ENCODE measurements at regions not wholly inside any gene's neighbourhood (a gene's known extent, or its start where the extent isn't known, plus 50 kb on each side); places are given as distances from the start of the nearest gene placed in this dataset.

DNA sequence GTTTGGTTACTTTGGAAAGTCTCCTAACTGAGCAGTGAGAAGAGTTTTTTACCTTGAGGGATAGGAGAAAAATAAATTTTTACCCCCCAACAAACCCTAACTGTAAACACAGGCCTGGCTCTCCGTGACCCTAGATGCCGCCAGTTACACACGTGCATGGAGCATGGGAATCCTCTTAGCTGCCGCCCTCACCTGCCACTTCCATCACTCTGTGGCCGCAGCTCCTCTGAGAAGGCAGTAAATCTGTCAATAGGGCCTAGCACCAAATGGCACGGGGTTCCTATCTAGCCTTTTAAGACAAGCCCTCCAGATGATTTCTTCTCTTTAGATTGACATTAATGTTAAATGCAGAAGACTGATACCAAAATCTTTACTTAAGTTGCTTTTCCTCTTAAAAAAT is 330.3 kb upstream of the FAM241A start:
- DNase-seq = no peak

DNA sequence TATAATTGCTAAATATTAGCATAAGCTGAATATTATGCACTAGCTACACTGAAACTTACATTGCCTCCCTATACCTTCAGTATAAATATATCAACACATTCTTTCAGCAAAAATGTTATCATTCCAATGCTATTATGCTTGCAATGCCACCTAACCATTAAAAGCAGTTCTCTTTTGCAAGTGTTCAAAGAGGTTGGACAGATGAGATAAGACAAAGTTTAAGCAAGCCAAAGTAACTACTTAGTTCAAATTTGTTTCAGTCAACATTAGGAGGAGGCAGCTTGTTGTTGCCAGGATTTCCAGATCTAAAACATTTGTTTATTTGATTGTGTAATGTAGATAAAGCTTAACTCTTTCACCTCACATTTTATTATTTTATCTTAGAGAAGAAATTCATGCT is 323.9 kb upstream of the FAM241A start:
- DNase-seq = no peak

DNA sequence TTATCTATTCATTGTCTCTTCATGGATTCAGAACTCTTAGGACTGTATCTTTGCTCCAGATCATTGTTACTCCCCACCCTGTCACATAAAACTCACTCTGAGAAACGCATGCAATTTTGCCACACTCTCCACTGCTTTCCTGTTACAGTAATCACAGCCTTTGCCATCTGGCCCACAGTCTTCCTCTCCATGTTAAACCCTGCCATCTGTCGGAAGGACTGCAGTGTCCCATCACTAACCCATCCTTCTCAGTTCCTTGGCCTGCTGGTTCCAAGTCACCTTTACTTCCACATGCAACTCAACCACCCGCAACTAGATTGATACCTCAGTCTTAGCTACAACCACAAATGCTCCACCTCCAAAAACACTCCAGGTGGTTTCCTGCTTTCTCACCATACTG is 308.7 kb upstream of the FAM241A start:
- DNase-seq = no peak

DNA sequence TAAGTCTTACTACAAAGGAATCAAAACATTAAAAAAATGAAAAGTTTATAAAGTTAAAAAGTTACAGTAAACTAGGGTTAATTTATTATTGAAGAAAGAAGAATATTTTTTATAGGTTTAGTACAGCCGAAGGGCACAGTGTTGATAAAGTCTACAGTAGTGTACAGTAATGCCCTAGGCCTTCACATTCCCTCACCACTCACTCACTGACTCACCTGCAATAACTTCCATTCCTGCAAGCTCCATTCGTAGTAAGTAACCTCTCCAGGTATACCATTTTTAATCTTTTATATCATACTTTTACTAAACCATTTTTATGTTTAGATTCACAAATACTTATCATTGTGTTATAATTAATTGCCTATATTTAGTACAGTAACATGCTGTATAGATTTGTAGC is 307.5 kb upstream of the FAM241A start:
- DNase-seq = no peak

DNA sequence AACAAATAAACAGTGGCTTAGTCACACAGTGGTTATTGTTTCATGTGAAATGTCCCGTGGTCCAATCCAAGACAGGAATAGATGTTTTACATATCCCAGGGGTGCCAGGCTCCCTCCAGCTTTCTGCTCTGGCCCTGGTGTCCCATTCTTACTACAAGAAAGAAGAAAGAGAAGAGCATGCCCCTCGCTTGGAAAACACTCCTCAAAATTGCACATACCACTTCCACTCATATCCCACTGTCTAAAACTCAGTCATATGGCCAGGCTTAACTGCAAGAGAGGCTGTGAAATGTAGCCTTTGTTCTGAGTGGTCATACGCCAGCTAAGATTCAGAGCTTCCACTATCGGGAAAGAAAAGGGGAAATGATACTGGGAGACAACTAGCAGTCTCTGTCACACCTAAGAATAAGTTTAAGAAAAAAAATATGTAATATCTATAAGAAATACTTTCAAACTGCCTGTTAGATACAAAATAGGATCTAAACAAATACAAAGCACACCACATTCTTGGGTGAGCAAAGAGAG is 306.8 kb upstream of the FAM241A start:
- DNase-seq = no peak

DNA sequence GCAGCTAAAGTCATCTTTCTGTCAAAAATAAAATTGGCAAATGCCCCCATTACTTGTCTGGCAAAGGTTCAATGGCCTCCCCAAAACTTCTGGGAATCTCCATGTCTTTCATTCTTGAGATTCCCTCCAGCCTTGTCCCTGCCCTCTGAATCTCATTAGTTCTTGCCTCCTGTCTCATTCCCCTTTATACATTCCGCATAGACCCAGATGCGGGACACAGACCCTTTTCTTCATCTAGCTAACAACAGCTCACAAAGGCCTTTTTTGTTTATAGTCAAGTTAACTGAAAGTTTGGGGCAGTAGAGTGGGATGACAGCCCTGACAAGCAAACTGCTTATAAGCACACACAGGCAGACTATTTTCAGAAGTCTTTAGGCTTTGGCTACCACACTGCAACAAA is 306.1 kb upstream of the FAM241A start:
- no peak for DNase-seq

DNA sequence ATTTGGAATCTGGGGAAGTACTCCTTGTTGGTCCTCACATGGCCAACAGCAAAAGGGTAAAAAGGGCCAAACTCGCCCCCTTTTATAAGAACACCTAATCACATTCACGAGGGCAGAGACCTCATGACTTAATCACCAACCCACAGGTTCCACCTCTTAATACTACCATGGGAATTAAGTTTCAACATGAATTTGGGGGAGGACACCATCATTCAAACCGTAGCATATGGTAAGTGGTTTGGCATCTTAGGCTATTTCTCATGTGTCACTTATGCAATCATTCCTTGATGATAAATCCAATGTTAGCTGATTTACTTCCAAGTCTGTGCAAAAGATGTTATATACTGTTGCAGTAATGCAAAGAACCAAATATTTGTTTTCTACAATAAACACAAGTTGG is 302.9 kb upstream of the FAM241A start:
- DNase-seq = no peak

DNA sequence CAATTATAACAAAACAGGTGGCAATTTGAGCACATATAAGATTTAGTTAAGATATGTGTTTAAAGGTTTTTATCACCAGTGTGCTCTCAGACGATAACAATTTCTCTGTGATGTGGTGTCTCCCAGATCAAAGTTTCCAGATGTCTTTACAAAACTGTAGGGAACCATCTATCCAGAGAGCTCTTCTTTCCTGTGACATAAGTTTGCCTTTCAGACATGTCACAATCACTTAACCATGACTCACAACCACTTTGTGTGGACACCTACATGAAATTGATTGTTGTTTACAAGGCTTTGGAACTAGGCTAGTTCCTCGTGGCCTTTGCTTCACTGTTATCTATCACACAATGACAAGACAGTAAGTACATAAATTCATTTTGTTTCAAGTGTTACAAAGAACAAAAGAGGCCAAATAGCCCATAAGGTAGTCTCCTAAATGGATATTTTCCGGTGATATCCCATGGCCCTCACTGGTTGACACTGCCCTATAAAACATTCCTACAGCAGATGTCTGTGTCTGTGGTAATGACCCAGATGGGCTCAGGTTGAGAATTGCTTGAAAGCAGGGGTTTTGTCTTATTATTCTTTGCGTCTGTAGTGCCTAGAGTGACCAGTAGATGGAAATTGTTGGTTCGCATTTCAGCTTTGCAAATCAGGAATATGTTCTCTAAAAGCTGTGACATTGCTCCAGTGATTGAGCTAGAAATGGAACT is 297.8 kb upstream of the FAM241A start:
- no peak for DNase-seq

DNA sequence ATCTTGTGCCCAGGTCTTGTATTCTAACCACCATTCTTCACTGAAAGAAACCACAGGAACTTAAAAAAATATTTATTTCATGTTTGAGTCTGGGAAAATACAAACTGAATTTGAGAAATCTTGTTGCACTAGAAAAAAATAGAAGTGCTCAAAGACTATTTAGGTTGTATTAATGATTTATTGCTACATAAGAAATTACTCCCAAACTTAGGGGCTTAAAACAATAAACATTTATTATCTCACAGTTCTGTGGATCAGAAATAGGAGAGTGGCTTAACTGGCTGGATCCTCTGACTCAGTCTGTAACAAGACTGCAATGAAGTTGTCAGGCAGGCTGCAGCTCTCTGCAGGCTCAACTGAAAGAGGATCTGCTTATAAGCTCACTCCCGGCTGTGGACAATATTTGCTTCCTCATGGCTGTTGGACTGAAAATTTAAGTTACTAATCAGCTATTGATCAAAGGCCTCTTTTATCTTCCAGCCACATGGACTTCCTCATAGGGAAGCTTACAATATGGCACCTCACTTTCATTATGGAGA is 295.4 kb upstream of the FAM241A start:
- no peak for DNase-seq

DNA sequence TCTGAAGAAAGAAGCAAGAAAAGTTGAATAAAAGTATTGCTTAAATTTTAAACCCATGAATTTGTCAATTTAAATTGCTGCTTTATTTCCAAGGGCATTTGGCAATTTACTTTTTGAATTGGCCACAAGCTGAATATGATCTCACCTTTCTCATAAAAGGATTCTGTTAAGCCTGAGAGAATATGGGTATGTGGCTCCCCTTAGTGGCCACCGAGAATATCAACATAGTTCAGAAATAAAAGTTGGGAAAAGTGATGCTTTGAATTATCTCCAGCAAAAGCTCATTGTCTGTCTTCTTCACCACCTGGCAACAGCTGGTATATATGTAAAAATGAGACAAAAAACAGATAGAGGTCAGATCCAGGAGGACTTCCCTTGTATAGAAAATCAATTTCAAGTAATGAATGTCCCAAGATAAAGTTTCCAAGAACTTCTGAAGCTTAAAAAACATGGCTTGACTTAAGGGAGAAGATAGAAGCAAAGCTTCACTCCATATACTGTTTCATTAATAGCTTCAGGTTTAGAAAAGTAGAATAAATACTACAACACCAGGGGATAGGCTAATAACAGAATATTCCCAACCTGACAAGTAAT is 290.7 kb upstream of the FAM241A start:
- DNase-seq = no peak

DNA sequence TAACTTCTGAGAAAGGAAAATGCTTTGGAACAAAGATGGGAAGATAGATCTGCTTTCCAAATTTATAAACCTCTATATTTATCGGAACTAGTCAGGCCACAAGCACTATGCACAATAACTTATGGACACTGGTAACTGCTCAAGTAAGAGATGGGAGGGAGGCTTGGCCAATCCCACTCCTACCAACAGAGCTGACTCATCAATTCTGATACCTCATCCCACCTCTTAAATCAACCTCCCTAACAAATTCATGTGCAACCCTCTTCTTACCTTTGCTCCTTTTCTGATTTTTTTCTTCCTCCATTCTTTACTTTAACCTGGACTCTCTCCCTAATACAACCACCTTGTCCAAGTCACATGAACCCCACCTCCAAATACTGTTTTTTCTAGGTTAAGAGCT is 289.9 kb upstream of the FAM241A start:
- no peak for DNase-seq

DNA sequence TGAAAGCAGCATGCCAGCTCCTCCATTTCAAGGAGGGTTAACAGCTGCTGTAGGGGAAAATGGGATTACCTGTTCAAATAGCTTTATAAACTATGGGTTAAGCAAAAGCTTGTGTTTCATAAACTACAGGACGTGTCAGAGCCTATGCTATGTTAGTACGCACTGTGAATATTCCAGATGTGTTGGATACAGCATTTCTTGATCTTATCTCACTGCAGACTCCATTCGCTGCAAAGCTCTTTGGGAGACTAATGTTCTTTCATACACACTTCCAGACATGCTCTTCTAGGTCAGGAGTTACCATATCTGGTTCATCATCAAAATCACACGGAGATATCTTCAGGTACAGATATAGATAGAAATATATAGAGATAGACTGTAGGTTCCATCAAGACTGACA is 281.2 kb upstream of the FAM241A start:
- no peak for DNase-seq

DNA sequence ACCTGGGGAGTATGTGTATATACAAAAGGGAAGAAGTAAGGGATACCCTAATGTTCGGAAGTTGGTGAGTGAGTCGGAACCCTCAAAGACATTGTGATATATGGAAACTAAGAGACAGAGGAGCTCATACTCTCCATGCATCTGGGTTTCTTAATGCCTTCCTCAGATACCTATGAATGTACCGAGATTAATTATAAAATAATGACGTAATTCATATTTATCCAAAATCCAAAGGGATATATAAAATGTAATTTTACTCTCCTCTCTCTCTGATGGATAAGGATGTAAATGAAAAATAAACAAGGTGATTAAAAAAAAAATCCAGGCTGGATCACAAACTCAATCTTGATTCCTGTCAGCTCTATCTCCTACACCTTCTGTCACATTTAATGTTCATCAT is 275.9 kb upstream of the FAM241A start:
- no peak for DNase-seq

DNA sequence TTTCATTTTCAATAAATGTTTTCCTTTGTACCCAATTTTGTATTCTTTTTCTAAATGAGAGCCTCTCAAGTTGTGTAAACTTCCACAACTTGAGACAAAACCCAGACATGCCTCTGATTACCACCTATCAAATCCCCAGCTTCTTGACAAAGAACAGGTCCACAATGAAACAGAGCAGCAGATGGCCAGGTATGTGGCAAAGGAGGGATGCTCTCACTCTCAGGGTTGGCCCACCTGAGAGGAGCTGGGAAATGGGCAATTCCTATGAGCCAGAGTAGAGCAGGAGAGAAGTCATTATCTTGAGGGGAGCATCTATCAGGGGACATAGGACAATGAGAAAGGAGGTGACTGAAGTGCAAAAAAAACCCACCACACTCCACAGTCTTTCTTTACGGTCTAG is 273.5 kb upstream of the FAM241A start:
- no peak for DNase-seq

DNA sequence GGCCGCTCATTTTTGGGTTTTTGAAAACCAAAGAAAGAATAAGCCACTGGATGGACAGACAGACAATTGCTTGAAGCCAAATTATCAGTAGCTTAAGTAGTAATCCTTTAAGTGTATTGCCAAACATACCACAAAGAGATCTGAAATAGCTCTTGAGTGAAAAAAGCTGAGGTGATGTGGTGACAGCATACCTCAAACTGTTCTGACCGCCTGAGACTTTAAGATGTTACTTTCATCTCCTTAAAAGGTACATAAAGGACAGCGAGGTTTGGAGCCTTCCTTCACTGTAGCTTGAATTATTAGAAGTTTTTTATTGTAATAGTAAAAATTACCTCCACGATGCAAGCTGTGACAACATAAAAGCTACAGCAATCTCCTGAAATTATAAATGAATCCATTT is 271.5 kb upstream of the FAM241A start:
- no peak for DNase-seq

DNA sequence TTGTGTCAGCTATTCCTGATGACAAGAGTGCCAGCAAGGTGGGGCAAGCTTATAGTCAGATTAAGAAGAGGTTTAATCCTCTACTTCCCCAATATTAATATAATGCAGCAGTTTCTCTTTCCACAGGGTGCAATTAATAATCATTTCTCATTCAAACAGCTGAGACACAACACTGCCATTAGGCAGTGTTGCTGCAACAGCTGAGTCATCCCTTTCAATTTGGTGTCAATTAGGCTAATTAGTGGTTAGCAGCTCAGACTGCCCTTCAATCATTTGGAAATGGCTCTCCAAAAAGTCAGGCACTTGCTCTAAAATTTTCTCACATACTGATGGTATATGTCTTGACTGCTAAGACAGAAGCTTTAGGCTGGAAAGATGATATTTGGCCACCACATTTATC is 265.7 kb upstream of the FAM241A start:
- DNase-seq = no peak

DNA sequence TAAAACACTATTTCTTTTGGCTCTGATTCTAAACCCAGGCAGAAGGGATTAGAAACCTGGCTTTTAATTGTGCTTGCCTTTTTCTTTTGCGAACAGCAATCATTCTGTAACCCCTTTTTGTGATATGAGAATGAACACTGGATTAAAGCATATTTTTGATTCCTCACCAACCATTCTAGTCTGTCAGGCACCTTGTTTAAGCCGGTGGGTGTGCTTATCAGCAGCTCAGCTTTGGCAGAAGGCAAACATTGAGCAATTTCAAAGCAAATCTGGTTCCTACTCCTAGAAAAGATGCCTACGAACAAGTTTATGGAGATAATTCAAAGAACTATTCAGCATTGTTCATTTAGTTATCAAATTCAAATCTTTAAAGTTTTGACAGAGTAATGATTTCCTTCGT is 265.1 kb upstream of the FAM241A start:
- no peak for DNase-seq

DNA sequence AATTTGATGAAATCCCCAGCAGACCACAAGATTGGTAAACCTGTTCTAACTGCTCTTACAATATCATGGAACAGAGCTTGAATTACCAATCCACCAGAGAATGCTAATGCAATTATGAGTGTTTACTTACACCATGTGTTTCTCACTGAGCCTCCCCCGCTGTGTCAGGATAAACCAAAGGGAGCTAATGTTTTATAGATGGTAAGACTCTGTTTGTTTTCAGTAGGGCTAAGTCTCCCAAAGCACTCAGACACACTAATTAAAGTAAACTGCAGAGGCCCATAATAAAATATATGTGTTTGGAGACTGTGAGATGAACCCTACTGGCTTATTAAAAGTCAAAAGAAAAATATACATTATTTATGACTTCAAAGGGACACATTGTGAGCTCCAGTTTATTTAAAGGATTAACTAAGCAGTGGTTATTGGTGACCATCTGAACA is 261.7 kb upstream of the FAM241A start:
- DNase-seq = no peak

DNA sequence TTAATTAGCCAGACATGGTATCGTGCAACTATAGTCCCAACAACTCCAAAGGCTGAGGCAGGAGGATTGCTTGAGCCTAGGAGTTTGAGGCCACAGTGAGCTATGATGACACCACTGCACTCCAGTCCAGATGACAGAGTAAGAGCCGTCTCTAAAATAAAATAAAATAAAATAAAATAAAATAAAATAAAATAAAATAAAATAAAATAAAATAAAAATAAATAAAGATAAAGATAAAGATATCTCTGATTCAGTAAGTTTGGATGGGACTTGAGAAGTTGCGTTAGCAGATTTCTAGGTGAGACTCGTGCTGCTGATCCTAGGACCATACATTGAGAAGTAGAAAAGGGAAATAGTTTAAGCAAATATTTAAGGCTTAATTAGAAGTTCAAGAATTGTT is 254.8 kb upstream of the FAM241A start:
- no peak for DNase-seq

DNA sequence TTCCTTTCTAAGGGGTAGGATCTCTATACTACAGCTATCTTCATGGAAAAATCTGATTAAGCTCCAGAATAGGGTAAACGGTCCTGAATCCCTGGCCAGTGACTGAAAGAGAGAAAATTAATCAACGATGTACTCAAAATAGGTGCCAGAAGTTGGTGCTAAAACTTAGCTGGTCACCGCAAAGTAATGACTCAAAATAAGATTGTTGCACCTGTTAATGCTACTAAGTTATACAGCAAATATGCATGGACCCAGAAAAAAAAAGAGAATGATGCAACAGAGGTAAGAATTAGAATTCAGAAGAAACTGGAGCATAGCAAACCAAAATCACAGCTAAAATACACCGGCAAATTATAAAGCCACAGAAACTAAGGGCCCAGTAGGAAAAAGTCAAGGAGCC is 239.7 kb upstream of the FAM241A start:
- no peak for DNase-seq

DNA sequence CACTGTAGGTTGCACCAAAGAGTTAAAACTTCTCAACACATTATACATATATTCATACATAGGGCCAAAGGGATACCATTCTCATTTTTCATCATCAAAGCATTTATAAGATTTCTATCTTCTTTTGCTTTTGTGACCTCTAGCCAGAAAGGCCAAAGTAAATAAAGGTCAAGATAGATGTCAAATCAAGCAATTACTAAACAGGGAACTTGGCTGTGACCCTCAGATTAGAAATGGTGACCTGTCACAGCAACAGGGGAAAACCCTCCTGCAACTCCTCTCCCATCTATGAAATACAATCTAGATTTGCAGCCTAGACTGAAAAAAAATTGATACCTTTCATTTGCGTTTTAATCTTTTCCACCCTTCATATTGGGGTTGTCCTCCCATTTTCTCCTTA is 225.6 kb upstream of the FAM241A start:
- DNase-seq = no peak

DNA sequence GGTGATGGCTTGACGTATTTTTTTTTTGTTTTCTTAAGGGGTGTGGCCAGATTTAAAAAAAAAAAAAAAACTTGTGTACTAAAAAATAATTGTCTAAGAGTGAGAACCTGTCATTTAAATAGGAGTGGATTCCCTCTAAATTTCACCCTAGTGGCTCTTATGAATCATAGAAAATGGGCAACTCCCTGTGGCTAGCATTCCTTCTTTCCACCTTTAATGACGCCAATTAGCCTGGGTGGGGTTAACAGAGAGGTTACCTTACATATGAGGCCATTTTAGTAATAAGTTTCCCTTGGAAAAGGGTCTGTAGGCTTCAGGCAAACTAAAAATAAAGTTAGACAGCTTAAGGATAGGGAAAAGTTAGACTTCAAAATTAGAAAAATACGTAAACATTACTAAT is 223.5 kb upstream of the FAM241A start:
- DNase-seq = no peak

DNA sequence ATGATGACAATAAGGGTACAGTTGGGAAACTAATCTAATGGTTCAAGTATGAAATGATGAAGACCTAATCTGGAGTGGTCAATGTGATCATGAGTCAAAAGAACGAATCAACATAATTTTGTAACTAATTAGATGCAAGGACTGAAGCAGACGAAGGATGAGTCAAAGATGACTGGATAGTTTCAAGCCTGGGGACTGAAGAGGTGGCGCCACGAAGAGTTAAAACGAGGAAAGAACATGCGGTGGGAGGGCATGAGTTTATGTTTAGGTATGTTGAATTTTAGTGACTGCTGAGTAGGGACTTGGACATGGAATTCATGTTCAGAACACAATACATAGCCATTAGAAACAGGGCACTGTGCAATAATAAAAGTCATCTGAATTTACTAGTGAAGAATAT is 221.5 kb upstream of the FAM241A start:
- no peak for DNase-seq

DNA sequence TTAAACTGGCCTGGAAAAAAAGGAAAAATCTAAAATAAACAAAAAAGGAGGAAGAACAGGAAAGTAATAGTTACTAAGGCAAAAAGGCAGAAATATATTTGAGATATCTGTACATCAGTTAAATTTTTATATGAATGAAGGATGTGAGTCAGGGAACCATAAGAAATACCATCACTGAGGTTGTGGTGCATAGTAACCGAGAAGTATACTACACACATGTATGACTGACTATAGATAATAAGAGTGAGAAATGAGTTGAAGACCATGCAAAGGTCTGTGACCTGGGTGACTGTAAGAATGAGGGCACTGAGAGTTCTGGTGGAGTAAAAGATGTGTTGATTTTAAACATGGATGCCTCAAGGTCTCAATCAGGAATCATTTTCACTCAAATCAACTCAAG is 220.6 kb upstream of the FAM241A start:
- DNase-seq = no peak

DNA sequence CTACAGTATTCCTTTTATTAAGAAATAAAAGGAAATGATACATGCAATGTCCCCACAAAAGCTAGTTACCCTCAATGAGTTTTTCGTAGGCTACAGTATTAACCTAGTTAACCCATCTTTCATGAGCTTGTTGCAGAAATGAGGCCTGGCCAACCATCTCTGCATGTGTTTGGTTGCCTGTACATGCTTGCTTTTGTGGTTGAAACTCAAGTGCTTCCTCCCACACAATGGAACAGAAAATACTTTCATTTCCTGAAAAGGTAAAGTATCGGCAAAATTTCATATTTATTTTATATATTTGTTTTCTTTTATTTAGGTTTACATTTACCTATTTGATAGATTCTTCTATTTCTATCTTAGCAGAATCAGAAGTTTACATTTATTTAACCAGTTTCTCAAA is 214.6 kb upstream of the FAM241A start:
- no peak for DNase-seq
